Urinary bladder (tissue), 3 donors: ENCODE measurements at regions not wholly inside any gene's neighbourhood (a gene's known extent, or its start where the extent isn't known, plus 50 kb on each side); places are given as distances from the start of the nearest gene placed in this dataset.
A peak's percentile ranks its signal among the peaks of the same experiment; 100 is the strongest.

Experiments used
- DNase-seq: peaks from one replicate; pipeline ENCODE4 v3.0.0-alpha.2; 2015; ENCODE audit errors: extremely low spot score
- H3K27ac ChIP-seq: one replicate; pipeline ENCODE4 v1.5.1; 2013; ENCODE audit warnings: low read depth, mild to moderate bottlenecking, moderate library complexity
- H3K36me3 ChIP-seq: one replicate; pipeline ENCODE4 v1.6.1; 2013; ENCODE audit warnings: mild to moderate bottlenecking, moderate library complexity; ENCODE audit not compliant: insufficient read depth
- H3K4me1 ChIP-seq: one replicate; pipeline ENCODE4 v1.6.1; 2013; ENCODE audit warnings: mild to moderate bottlenecking, moderate library complexity; ENCODE audit not compliant: insufficient read depth
- H3K4me3 ChIP-seq: one replicate; pipeline ENCODE4 v1.5.1; 2013; ENCODE audit warnings: low read depth, low read length
- WGBS: extraction: QIAGEN DNeasy Blood & Tissue Kit; methylation state at CpG from one replicate; pipeline ENCODE4 v1.1.7; 2013; 5-methylcytosine and 5-hydroxymethylcytosine counted together
- donor health status: healthy with polysubstance abuse.
- donor health status: healthy.

DNA sequence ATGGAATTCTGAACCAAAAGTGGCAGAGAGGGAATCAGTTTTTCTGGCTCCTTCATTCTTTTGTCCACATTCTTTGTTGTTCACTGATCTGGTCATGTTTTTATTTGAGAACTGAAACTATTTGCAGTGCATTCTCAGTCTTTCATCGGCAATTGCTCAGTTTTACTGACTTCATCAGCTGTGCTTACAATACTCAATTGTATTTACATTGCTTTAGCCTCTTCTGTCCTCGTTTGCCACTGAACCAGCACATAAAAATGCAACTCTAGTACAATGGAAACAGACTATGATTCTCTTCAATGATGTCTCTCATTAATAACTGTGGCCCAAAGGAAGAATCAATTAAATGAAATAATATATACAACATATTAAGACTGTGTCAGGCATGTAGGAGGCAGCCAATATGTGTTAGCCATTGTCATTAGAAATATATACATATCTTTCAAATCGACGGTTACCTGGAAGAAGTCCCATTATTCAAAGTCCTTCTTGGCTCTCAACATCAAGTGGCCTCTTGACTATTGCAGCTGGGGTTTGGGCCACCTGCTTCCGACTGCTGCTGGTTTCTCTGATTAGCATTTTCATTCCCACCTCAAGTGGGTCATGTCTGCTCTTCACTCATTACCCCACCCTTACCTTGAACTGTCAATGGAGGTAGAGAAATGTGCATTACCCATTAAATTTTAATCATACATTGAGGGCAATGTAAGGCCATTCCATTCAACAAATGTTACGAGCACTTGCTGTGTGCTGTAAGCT lies 600.1 kb downstream of the INSC start:
- WGBS, result 76% methylated on average over 6 of the region's 6 CpGs
- Histone ChIP-seq H3K36me3 (no peaks in the 10 kb centered on the region), H3K4me1 (no peaks in the 10 kb centered on the region), H3K27ac (no peak overlapping the region), H3K4me3 (no peak overlapping the region)
- no peak for DNase-seq

DNA sequence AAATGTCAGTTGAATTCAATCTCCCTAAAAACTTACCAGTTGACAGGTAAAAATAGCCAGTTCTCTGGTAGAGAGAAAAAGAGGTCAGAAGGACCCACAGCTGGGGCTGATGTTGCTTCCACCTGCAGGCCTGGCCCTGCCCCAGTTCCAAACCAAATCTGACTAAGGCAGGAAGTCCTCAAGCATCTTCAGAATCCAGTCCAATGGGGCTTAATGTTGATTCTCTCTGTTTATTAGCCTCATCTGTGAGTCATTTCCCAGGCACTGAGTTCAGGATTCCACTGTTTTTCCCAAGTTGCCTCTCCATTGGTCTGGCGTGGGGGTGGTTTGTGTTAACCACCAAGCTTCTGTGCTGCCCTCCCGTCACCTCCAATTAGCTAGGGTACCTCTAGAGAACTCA lies 601.8 kb downstream of the INSC start:
- no peak overlapping the region for H3K27ac ChIP-seq
- no peaks in the 10 kb centered on the region for H3K36me3 ChIP-seq
- DNase-seq, result no peak
- H3K4me1 ChIP-seq, result no peaks in the 10 kb centered on the region
- WGBS, result 69% methylated on average over 2 of the region's 2 CpGs
- no peak overlapping the region for H3K4me3 ChIP-seq

DNA sequence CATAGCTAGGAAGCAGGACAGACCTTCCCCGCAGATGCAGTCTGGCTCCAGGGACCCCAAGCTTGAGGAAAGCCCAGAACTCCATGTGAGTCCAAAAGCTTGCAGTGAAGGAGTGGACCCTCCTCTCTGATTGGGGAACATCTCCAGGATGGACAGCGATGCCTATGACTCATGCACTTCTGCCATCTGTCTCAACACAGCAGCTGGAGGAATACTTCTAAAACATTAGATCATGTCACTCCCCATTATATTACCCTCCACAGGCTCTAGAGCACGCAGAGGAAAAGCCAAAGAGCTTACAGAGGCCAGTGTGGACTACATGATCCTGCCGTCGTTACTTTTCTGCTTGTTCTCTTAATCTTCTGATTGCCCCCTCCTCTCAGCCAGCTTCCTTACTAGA lies 605.7 kb downstream of the INSC start:
- H3K4me1 ChIP-seq, result no peaks in the 10 kb centered on the region
- DNase-seq, result no peak
- H3K27ac ChIP-seq, result no peak overlapping the region
- WGBS, result 75% methylated on average over 5 of the region's 5 CpGs
- no peaks in the 10 kb centered on the region for H3K36me3 ChIP-seq
- H3K4me3 ChIP-seq, result no peak overlapping the region

DNA sequence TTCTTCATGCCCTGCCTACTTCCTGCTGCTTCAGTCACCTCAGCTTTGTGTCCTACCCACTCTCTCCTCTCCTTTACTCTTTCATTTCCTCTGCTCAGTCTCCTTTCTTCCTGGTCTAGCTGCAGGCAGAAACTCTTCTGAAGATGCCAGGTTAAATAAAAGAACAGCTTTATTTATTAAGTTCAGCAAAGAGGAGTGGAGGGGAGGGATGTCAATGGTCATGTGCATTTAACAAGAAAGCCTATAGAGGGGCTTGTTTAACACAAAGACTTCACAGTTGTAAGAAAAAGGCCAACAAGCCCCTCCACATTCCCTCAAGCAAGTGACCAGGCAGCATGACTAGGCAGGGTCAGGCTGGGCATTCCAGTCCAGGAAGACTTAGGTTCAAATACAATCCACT lies 609.2 kb downstream of the INSC start:
- DNase-seq, result no peak
- Histone ChIP-seq H3K4me1 (no peaks in the 10 kb centered on the region), H3K27ac (no peak overlapping the region), H3K4me3 (no peak overlapping the region), H3K36me3 (no peaks in the 10 kb centered on the region)

DNA sequence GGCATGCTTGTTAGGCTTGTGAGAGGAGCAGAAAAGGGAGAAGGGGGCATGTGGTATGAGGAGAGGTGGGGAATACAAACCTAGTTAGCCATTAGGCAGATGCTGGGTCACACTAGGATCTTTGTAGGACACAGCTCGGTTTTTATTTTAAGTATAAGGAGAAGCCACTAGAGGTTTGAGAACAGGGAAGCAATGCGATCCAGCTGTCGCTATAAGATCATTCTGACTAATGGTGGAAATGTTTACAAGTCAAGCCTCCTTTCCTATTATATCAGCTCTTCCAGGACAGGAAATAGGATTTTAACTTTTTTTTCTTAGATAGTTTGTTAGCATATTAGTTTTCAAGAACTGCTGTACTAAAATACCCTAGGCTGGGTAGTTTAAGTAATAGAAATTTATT lies 609.9 kb downstream of the INSC start:
- no peak overlapping the region for H3K27ac ChIP-seq
- no peak for DNase-seq
- no peak overlapping the region for H3K4me3 ChIP-seq
- H3K36me3 ChIP-seq, result no peaks in the 10 kb centered on the region
- H3K4me1 ChIP-seq, result no peaks in the 10 kb centered on the region
- WGBS, result 85% methylated on average over 3 of the region's 3 CpGs

DNA sequence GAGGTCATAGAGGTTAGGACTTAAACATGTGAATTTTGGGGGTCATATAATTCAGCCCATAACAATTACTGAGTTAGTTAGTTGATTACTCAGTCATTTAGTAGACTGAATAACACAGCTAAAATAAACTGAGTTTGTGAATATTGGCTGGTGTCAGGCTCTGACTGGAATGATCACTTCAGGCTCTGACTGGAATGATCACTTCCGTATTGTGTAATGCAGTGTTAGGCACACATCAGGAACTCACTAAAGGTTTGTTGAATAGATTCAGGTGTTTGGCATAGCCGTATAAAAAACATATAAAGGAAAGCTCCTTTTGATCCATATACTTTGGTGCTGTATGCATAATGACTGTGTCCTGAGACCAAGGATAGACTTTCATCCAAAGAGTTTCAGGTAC lies 610.5 kb downstream of the INSC start:
- Histone ChIP-seq H3K4me3 (no peak overlapping the region), H3K4me1 (no peaks in the 10 kb centered on the region), H3K36me3 (no peaks in the 10 kb centered on the region), H3K27ac (no peak overlapping the region)
- WGBS, result 93% methylated on average over 2 of the region's 2 CpGs
- no peak for DNase-seq

DNA sequence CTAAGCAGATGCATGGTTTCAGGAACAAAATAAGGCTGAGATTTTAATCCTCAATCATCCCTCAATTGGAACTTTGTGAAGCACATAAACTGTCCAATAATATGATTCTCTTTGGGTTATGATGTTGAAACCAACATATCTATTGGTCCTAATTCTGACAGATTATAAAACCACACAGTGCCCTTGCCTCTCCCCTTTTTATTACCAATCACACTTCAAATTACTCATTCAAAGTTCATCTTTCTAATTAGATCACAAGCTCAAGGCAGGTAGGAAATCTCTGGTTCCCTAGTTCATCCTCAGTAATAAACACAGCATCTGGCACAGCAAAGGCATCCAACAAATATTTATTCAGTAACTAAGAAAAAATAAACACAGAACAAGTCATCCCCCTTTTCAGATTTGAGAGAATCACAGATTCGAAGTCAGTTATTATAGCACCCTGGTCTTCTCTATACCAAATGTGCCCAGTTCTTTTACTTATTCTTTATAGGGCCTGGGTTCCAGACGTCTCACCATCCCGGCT lies 611.6 kb downstream of the INSC start:
- Histone ChIP-seq H3K4me3 (no peak overlapping the region), H3K36me3 (no peaks in the 10 kb centered on the region), H3K27ac (peak overlapping the region; percentile 30), H3K4me1 (no peaks in the 10 kb centered on the region)
- WGBS, result 71% methylated on average over 3 of the region's 3 CpGs
- no peak for DNase-seq

DNA sequence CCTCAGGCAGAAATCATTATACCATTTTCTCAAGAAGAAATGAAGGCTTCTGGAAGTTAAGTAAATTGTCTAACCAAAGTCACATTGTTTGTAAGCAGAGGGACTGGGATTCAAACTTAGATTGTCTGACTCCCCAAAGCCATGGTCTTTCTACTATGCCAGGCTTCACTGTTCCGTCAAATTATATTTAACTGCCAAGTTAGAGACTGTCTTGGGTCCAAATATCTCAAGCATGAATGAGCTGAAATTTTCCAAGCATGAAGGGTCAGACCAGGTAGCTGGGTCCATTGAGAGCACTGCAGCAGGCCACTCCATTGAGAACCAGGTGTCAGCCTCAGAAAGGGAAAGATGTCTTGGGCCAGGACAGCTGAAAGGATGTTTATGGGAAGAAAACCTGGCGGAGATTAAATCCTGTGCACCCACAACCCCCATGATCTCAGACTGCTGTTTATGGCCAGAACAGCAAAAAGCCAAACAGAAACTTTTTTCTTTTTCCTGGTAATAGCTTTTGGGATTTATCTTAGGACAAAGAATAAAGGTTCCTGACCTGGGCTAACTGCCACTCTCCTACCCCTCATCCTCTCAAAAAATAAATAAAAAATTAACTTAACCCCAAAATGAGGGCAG lies 612.3 kb downstream of the INSC start:
- Histone ChIP-seq H3K36me3 (no peaks in the 10 kb centered on the region), H3K4me1 (no peaks in the 10 kb centered on the region), H3K4me3 (no peak overlapping the region), H3K27ac (no peak overlapping the region)
- WGBS, result 52% methylated on average over 2 of the region's 2 CpGs
- no peak for DNase-seq

DNA sequence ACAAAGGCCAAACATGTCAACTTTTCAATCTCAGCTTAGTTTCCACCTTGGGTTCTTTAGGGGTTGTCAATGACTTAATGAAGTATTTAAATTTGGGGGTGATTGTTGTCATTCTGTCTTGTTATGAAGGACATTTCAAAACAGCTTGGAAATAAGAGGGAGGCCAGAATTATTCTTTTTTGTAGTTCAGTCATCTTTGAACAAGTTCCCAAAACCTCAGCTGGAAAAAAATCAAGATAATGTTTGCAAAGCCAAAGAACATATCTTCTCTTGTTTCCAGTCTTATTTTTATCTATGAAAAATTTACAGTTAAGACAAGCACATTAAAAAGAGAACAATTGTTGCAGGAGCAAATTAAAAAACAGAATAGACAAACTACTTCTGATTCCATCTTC lies 612.8 kb downstream of the INSC start:
- peak; percentile 15 for DNase-seq
- Histone ChIP-seq H3K4me3 (no peak overlapping the region), H3K4me1 (no peaks in the 10 kb centered on the region), H3K27ac (no peak overlapping the region), H3K36me3 (no peaks in the 10 kb centered on the region)

DNA sequence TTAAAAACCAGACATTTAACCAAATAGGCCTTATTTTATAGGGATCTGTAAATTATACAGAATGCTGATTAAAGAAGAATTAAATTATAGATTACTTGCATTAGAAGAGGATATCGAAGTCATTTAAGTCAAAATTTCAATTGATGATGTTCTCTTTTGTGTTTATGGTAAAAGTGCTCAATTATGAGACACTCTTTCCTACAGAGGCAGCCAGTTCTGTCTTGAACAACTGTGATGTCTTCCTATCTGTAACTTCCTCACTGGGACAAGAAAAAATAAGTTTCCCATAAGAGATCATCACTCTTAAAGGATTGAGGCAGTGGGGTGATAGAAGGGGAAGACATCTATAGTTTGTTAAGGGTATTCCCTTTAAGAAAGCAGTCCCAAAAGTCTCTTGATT lies 613.5 kb downstream of the INSC start:
- Histone ChIP-seq H3K4me3 (no peak overlapping the region), H3K27ac (no peak overlapping the region), H3K36me3 (no peaks in the 10 kb centered on the region), H3K4me1 (no peaks in the 10 kb centered on the region)
- no peak for DNase-seq
- WGBS, result 93% methylated on average over 1 of the region's 1 CpG

DNA sequence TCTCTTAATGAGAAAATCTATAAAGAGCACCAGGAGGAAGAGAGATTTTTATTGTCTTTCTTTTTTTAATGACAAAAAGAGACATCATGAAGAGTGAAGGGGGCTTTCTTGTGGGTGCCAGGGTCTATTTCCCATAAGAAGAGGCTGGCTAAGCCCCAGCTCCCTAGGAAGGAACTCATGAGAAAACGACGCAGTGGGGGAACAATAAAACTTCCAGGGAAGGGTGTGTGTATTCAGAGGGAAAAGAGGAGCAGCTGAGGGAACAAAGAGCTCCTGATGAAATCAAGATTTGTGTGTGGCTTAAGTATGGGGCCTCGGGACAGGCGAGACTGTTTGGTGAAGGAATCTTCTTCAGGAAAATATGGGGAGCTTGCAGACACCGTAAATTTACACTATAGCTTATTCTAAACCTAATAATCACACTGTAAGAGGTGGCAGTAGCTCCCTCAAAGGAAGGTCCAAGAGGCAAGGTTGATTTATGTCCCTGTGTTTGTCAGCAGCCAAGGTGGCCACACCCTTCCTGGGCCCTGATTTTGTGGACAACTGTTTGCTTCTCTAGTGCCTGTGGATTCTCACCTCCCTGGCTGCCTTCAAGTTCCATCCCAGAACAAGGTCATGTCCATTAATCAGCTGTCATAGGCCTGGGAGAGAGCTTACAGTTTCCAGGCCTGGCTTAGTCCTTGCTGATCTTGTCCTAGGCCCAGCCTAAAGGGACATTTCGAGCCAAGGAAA lies 615.7 kb downstream of the INSC start:
- Histone ChIP-seq H3K27ac (no peak overlapping the region), H3K36me3 (no peaks in the 10 kb centered on the region), H3K4me1 (no peaks in the 10 kb centered on the region), H3K4me3 (no peak overlapping the region)
- 78% methylated on average over 6 of the region's 6 CpGs for WGBS
- DNase-seq, result no peak

DNA sequence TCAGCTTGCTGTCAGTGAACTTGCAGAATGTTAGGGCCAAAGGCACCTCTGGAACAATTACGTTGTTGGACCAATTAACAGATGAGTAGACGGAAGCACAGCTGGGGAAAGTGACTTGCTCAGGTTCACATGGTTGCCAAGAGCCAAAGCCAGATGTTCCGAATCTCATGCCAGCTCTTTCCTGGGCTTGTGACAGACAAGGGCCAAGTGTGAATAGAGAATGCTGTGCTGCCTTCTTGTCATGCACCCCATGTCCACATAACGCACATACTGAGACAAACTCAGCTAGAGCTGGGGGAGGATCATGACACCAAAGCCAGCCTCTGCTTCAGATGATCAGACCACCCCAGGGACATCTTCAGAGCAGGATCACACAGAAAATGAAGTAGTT lies 616.3 kb downstream of the INSC start:
- no peak for DNase-seq
- 68% methylated on average over 4 of the region's 4 CpGs for WGBS
- no peaks in the 10 kb centered on the region for H3K36me3 ChIP-seq
- H3K4me1 ChIP-seq, result no peaks in the 10 kb centered on the region
- H3K27ac ChIP-seq, result no peak overlapping the region
- H3K4me3 ChIP-seq, result no peak overlapping the region

DNA sequence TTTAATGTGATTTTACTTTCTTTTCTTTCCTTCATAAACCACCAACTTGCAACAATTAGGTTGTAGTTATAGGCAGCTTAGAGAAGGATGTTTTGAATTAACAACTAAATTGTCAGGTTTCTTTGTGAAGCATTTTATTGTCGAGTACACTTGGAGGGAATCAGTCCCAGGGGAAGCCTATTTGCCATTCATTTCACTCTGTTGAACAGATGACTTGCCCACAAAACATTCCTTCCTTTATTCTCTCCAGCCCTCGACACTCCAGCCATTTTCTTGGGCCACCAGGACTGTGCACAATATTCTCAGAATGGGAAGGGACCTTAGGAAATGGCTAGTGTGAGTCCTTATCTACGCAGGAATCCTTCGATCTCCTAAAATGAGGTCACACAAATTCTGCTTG lies 620.6 kb downstream of the SOX6 start:
- DNase-seq, result no peak
- no peaks in the 10 kb centered on the region for H3K4me1 ChIP-seq
- H3K4me3 ChIP-seq, result no peak overlapping the region
- H3K27ac ChIP-seq, result no peak overlapping the region
- 80% methylated on average over 4 of the region's 4 CpGs for WGBS
- no peaks in the 10 kb centered on the region for H3K36me3 ChIP-seq

DNA sequence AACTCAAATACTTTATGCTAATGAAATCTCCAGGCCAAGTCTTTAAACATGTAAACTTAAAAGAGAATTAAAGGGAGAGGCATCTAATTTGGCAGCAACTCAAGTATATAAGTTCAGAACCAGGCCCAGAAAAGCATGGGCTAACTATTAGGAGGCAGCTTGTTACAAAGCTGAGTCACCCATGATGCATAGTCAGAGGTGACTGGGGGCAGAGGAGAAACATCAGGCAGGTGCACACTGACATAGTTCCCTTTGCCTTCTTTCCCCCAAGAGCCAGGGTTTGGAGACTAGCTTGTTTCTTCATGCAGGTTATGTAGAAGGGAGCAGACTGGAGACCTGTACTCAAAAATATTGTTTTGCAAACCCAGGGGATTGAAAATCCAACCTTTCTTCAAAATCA lies 619.0 kb downstream of the SOX6 start:
- Histone ChIP-seq H3K36me3 (no peaks in the 10 kb centered on the region), H3K4me3 (no peak overlapping the region), H3K4me1 (no peaks in the 10 kb centered on the region), H3K27ac (no peak overlapping the region)
- DNase-seq, result no peak
